ENCODE measurements at regions not wholly inside any gene's neighbourhood (a gene's known extent, or its start where the extent isn't known, plus 50 kb on each side); places are given as distances from the start of the nearest gene placed in this dataset.

DNA sequence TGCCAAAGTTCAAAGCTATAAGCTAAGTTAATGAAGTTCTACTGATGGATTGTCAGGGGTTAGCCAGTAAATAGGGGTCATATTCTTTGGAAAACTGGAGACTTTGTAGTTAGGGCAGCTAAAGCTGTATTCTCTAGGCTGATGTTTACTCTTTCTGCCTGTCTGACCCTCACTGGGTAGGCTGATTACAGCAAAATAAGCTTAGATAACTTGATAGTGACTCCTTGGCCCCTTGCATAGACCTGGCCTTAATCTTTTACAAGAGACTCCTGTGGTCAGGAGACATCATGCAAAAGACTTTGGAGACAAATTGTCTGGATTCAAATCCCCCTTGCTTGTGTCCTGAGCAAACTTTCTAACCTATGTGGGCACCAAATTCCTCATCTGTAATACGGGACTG, 314.4 kb upstream of the MSX2 start:
- TF ChIP-seq, protein P1, sequence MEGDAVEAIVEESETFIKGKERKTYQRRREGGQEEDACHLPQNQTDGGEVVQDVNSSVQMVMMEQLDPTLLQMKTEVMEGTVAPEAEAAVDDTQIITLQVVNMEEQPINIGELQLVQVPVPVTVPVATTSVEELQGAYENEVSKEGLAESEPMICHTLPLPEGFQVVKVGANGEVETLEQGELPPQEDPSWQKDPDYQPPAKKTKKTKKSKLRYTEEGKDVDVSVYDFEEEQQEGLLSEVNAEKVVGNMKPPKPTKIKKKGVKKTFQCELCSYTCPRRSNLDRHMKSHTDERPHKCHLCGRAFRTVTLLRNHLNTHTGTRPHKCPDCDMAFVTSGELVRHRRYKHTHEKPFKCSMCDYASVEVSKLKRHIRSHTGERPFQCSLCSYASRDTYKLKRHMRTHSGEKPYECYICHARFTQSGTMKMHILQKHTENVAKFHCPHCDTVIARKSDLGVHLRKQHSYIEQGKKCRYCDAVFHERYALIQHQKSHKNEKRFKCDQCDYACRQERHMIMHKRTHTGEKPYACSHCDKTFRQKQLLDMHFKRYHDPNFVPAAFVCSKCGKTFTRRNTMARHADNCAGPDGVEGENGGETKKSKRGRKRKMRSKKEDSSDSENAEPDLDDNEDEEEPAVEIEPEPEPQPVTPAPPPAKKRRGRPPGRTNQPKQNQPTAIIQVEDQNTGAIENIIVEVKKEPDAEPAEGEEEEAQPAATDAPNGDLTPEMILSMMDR (IDR thresholded peaks at IDR 0.05; ENCODE audit: extremely low read depth, insufficient read depth, missing control alignments), result no peak
- DNase-seq (ENCODE audit: low spot score), result no peak
- in situ Hi-C loops (cut with MboI; ENCODE audit: low pct_unique_long_range_greater_than_20kb, low sequenced_read_pairs, unreplicated experiment), result loop anchor here (25.0 kb wide), 1 partner anchor 402 kb away; no protein-coding TSS in a partner anchor

DNA sequence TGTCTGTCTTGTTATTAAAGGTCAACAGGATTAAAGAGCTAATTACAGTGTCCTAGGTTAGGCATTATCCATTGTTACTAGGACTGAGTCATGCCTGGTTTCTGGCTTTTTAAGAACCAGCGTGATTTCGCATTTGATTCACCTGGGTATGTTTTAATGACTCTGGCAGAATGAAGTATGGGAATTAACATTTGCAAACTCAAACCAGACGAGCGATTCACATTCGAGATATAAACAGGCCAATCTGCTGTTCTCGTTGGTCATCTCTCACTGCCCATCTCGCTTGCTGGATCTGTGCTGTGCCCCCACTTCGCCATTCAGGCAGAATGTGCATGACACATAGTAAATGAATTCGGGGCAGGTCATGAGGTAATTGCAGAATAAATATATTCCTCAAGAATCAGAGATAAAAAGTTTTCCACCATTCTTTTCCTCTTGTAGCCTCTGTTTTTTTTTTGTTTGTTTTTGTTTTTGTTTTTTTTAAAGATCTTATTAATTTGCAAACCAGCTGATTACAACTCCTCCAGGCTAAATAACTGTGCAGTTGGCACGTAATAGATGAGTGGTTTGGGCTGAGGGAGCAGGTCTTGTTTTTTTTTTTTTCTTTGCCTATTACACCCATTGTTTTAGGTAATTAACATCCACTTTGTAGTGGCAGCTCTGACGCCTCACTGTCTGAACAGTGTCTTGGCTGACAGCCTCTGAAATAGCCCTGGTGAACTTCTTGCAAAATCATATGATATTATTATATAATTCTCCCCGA, 313.5 kb upstream of the MSX2 start:
- DNase-seq (ENCODE audit: low spot score), result no peak
- TF ChIP-seq, protein P1 (IDR thresholded peaks at IDR 0.05; ENCODE audit: extremely low read depth, insufficient read depth, missing control alignments), result no peak
- in situ Hi-C loops (cut with MboI; ENCODE audit: low pct_unique_long_range_greater_than_20kb, low sequenced_read_pairs, unreplicated experiment), result loop anchor here (25.0 kb wide), 1 partner anchor 401 kb away; no protein-coding TSS in a partner anchor

DNA sequence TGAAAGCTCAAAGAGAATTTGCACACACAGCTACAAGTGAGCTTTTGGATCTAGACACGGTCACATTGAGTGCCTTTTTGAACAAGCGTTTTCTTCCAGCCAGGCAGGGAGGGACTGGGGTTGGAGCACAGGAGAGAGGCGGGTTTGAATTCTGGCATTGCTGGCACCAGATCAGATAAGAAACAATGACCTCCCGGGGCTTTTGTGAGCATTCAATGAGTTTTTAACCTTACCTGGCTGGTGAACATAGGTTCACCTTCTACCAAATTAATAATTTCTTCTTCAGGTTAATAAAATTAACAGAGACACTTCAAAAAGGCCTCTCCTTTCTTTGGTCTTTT, 312.9 kb upstream of the MSX2 start:
- TF ChIP-seq, protein P1 (IDR thresholded peaks at IDR 0.05; ENCODE audit: extremely low read depth, insufficient read depth, missing control alignments), result no peak
- in situ Hi-C loops (cut with MboI; ENCODE audit: low pct_unique_long_range_greater_than_20kb, low sequenced_read_pairs, unreplicated experiment), result loop anchor here (25.0 kb wide), 1 partner anchor 401 kb away; no protein-coding TSS in a partner anchor
- DNase-seq (ENCODE audit: low spot score), result no peak

DNA sequence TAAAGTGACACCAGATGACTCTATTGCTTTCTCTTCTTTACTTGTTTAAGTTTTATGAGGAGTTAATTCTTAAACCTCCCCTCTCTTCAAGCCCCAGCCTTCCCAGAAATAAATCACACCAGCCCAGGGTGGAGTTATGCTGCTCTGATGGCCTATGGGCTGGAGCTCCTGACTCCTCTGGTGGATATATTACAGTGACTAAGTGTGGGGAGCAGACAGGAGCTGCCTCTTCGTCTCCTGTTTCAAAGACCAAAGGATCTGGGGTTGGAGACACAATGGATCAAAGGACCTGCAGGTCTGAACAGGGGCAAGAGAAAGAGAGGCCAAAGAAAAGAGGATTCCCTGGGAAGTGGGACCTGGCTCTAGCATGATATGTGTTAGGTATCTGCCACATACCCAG, 312.0 kb upstream of the MSX2 start:
- in situ Hi-C loops (cut with MboI; ENCODE audit: low pct_unique_long_range_greater_than_20kb, low sequenced_read_pairs, unreplicated experiment), result loop anchor here (25.0 kb wide), 1 partner anchor 400 kb away; no protein-coding TSS in a partner anchor
- TF ChIP-seq, protein P1 (IDR thresholded peaks at IDR 0.05; ENCODE audit: extremely low read depth, insufficient read depth, missing control alignments), result no peak
- no peak for DNase-seq (ENCODE audit: low spot score)

DNA sequence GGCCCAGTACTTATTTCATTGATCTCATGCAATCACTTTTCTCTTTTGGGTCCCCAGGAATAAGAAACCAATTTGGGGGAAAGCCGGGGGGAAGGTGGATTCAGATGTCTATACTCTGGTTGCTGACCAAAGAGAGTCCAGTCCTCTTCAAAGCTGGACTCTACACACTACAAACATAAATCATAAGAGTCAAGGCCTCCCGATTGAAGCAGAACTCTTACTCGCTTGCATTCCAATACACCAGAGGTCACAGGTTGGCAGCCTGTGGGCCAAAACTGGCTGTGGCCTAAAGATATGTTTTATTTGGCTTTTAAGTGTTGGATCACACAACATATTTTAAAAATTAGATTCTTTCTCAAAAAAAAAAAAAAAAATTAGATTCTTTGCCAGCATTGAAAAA, 311.4 kb upstream of the MSX2 start:
- TF ChIP-seq, protein P1 (IDR thresholded peaks at IDR 0.05; ENCODE audit: extremely low read depth, insufficient read depth, missing control alignments), result no peak
- in situ Hi-C loops (cut with MboI; ENCODE audit: low pct_unique_long_range_greater_than_20kb, low sequenced_read_pairs, unreplicated experiment), result loop anchor here (25.0 kb wide), 1 partner anchor 399 kb away; no protein-coding TSS in a partner anchor
- no peak for DNase-seq (ENCODE audit: low spot score)

DNA sequence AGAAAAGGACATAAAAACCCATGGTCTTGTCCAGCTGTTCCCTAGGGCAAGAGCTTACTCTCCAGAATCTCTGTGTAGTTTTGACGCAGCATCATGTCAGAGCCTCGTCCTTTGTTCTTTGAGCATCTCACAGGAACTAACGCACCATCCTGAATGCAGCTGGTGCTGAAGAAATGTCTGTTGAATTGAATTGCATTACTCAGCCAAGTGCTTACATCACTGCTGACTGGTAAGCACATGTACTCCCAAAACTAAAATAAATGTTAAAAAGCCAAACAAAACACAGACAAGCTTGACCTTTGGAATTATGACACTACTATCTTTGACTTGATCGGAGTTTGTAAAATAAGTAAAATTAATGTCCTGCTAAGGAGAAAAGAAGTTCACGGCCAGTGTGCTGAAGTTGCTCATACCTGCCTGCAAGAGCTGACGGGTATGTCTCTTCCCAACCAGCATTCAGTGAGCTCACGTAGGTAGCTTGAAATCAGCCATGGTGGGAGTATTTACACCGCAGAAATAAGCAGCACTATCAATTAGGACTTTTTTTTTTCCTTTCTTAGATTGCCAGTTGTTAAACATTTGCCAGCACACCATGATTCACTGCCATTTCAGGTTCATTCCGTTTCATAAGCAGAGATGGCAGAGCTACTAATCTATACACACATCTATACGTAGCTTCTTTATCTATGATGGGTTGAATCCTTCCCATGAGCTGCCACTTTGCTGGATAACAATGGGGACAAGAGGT, 310.6 kb upstream of the MSX2 start:
- TF ChIP-seq, protein P1 (IDR thresholded peaks at IDR 0.05; ENCODE audit: extremely low read depth, insufficient read depth, missing control alignments), result no peak
- in situ Hi-C loops (cut with MboI; ENCODE audit: low pct_unique_long_range_greater_than_20kb, low sequenced_read_pairs, unreplicated experiment), result loop anchor here (25.0 kb wide), 1 partner anchor 399 kb away; no protein-coding TSS in a partner anchor
- no peak for DNase-seq (ENCODE audit: low spot score)
